SK-N-SH (cell line): ENCODE measurements at regions not wholly inside any gene's neighbourhood (a gene's known extent, or its start where the extent isn't known, plus 50 kb on each side); places are given as distances from the start of the nearest gene placed in this dataset.

Experiments
- CTCF ChIA-PET: fragments of 300-600, 350-600 bp; formaldehyde crosslinking; extraction: SDS; loops from one replicate; lab custom pipeline; 2021; lab: Yijun Ruan, JAX
- POLR2A ChIA-PET: fragments of 350-600 bp; sonication (Branson Sonifier 250); formaldehyde crosslinking; extraction: SDS; loops from one replicate; lab custom pipeline; 2020; ENCODE audit warnings: antibody characterized with exemption, inconsistent platforms; lab: Yijun Ruan, JAX
- DNase-seq: peaks from one replicate; pipeline ENCODE4 v3.0.0; 2012
- H2AFZ ChIP-seq: fragments of 200-600 bp; sonication (generic); 2 replicates; pipeline ENCODE4 v1.8.1; 2016; ENCODE audit warnings: antibody characterized with exemption, mild to moderate bottlenecking, low read depth
- H3F3A ChIP-seq: fragments of 200-600 bp; sonication (generic); replicated peaks from 2 replicates; pipeline ENCODE3; 2016; ENCODE audit warnings: antibody characterized with exemption, mild to moderate bottlenecking; ENCODE audit not compliant: insufficient read depth
- H3K27ac ChIP-seq, 2 experiments: fragments of 200-500 bp in 1 of 2; fragments of 200-600 bp in 1 of 2; sonication (Bioruptor generic) in 1 of 2; sonication (generic), shearing (Covaris generic) in 1 of 2; 2 replicates each; pipeline versions ENCODE4 v1.5.1 to v1.6.1; 2014 to 2016; ENCODE audit warnings: low read depth in 2 of 2, inconsistent platforms in 1 of 2, low read length in 1 of 2, mild to moderate bottlenecking in 1 of 2, mixed read lengths in 1 of 2
- H3K27me3 ChIP-seq: fragments of 200-600 bp; sonication (generic), shearing (Covaris generic); 2 replicates; pipeline ENCODE4 v1.6.1; 2016; ENCODE audit warnings: mixed run types; ENCODE audit not compliant: insufficient read depth
- H3K36me3 ChIP-seq, 2 experiments: fragments of 200-500 bp in 1 of 2; fragments of 200-600 bp in 1 of 2; sonication (Bioruptor generic) in 1 of 2; sonication (generic) in 1 of 2; replicated peaks in 1 of 2; 2 replicates each; pipeline versions ENCODE3 to v1.5.1; 2014 to 2016; ENCODE audit warnings: low read length in 1 of 2, mild to moderate bottlenecking in 1 of 2; ENCODE audit not compliant: insufficient read depth in 2 of 2, control insufficient read depth in 1 of 2
- H3K4me1 ChIP-seq, 2 experiments: fragments of 200-500 bp in 1 of 2; fragments of 200-600 bp in 1 of 2; sonication (Bioruptor generic) in 1 of 2; sonication (generic), shearing (Covaris generic) in 1 of 2; 2 replicates each; pipeline versions ENCODE4 v1.5.1 to v1.6.1; 2014 to 2016; ENCODE audit warnings: low read depth in 1 of 2, low read length in 1 of 2, mixed run types in 1 of 2; ENCODE audit not compliant: insufficient read depth in 2 of 2, control insufficient read depth in 1 of 2
- H3K4me2 ChIP-seq: fragments of 200-600 bp; sonication (generic), shearing (Covaris generic); 2 replicates; pipeline ENCODE4 v1.6.1; 2017; ENCODE audit warnings: mixed run types
- H3K4me3 ChIP-seq, 2 experiments: fragments of 200-500 bp in 1 of 2; fragments of 200-600 bp in 1 of 2; sonication (Bioruptor generic) in 1 of 2; sonication (generic), shearing (Covaris generic) in 1 of 2; 2 replicates each; pipeline versions ENCODE4 v1.5.1 to v1.8.1; 2014 to 2016; ENCODE audit warnings: low read depth in 2 of 2, inconsistent platforms in 1 of 2, low read length in 1 of 2, mild to moderate bottlenecking in 1 of 2, mixed read lengths in 1 of 2, moderate library complexity in 1 of 2
- H3K79me2 ChIP-seq: fragments of 200-600 bp; sonication (generic); 2 replicates; pipeline ENCODE4 v1.8.1; 2017; ENCODE audit warnings: mild to moderate bottlenecking; ENCODE audit not compliant: insufficient read depth
- H3K9ac ChIP-seq: fragments of 200-600 bp; sonication (generic); 2 replicates; pipeline ENCODE4 v1.6.1; 2017; ENCODE audit warnings: mixed run types
- H3K9me2 ChIP-seq: fragments of 200-600 bp; sonication (generic); 2 replicates; pipeline ENCODE4 v1.6.1; 2017; ENCODE audit warnings: mixed run types
- H3K9me3 ChIP-seq: fragments of 200-600 bp; sonication (generic); 2 replicates; pipeline ENCODE4 v1.6.1; 2017; ENCODE audit warnings: mixed run types, mild to moderate bottlenecking, moderate library complexity
- H4K20me1 ChIP-seq: fragments of 200-600 bp; sonication (generic); 2 replicates; pipeline ENCODE4 v1.6.1; 2017; ENCODE audit warnings: mild to moderate bottlenecking, mixed run types; ENCODE audit not compliant: insufficient read depth
- CHD2 ChIP-seq: fragments of 150-350 bp; IDR thresholded peaks from 2 replicates; pipeline ENCODE4 v1.6.1; 2018; ENCODE audit warnings: low read length; ENCODE audit not compliant: partially characterized antibody
- ELF1 ChIP-seq: IDR thresholded peaks from 2 replicates; pipeline ENCODE4 v1.4.0; 2012
- FOSL2 ChIP-seq: IDR thresholded peaks from 2 replicates; pipeline ENCODE4 v1.4.0; 2012; ENCODE audit warnings: low read depth, mild to moderate bottlenecking, moderate library complexity, borderline replicate concordance
- FOXJ3 ChIP-seq: sonication (generic); formaldehyde crosslinking; IDR thresholded peaks from 2 replicates; pipeline ENCODE4 v1.5.1; 2020; ENCODE audit warnings: mild to moderate bottlenecking, missing genetic modification reagents
- GATA2 ChIP-seq: sonication (generic); formaldehyde crosslinking; IDR thresholded peaks from 2 replicates; pipeline ENCODE4 v1.5.0; 2020; ENCODE audit warnings: mild to moderate bottlenecking, missing genetic modification reagents
- MEF2A ChIP-seq: IDR thresholded peaks from 2 replicates; pipeline ENCODE4 v1.4.0; 2012; ENCODE audit warnings: low read depth, borderline replicate concordance
- NFIC ChIP-seq: IDR thresholded peaks from 2 replicates; pipeline ENCODE4 v1.4.0; 2012; ENCODE audit warnings: borderline replicate concordance
- PBX3 ChIP-seq: IDR thresholded peaks from 2 replicates; pipeline ENCODE4; 2012
- RAD21 ChIP-seq: IDR thresholded peaks from 2 replicates; pipeline ENCODE4 v1.6.1; 2012; ENCODE audit warnings: mild to moderate bottlenecking, low read length
- RFX5 ChIP-seq: IDR thresholded peaks from 2 replicates; pipeline ENCODE4 v1.6.1; 2012; ENCODE audit warnings: mild to moderate bottlenecking, improper control_type of control experiment, low read length
- RXRA ChIP-seq: IDR thresholded peaks from 2 replicates; pipeline ENCODE4 v1.4.0; 2012; ENCODE audit warnings: low read depth, mild to moderate bottlenecking, borderline replicate concordance
- SIN3A ChIP-seq: IDR thresholded peaks from 2 replicates; pipeline ENCODE4 v1.6.1; 2012; ENCODE audit warnings: low read depth, mild to moderate bottlenecking, low read length, moderate library complexity, borderline replicate concordance
- SMC3 ChIP-seq: IDR thresholded peaks from 2 replicates; pipeline ENCODE4 v1.6.1; 2012; ENCODE audit warnings: low read depth, low read length, improper control_type of control experiment
- USF1 ChIP-seq: IDR thresholded peaks from 2 replicates; pipeline ENCODE4 v1.4.0; 2012; ENCODE audit warnings: low read depth, borderline replicate concordance
- YY1 ChIP-seq: IDR thresholded peaks from 2 replicates; pipeline ENCODE4 v1.4.0; 2012; ENCODE audit warnings: low read depth, mild to moderate bottlenecking
- WGBS: methylation state at CpG from one replicate; pipeline ENCODE4 v1.1.6; 2017; ENCODE audit warnings: low lambda C conversion rate; 5-methylcytosine and 5-hydroxymethylcytosine counted together
- TF ChIP-seq, protein P1 (sequence below): IDR thresholded peaks from 2 replicates; pipeline ENCODE4 v1.4.0; 2012; ENCODE audit warnings: low read depth
- TF ChIP-seq, protein P2 (sequence below): fragments of 150-350 bp; IDR thresholded peaks from 2 replicates; pipeline ENCODE4 v1.6.1; 2017; ENCODE audit warnings: antibody characterized with exemption, low read length, low read depth, borderline replicate concordance
- TF ChIP-seq, protein P3 (sequence below): IDR thresholded peaks from 2 replicates; pipeline ENCODE4 v1.6.1; 2012; ENCODE audit warnings: mild to moderate bottlenecking, low read depth, low read length, moderate library complexity

DNA sequence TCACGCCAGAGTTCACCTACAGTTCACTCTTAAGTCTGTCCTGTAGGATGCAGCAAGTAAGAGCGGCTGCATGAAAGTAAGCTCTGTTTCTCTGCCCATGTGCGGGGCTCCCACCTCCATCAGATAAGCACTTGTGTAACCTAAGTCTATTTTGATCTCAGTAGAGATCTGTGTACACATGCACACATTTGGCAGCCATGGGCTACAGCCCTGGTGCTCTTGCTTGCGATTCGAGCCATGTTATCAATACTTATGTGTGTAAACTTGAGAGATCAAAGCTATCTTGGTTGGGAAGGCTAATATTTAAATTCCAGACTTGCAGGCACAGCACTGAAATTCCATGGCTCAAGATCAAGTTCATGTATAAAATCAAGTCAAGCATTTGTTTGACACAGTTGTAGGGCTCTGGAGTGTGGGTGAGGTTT, 244.7 kb upstream of the FGGY start:
- H3K27ac ChIP-seq, result no peak overlapping the region
- no peak for DNase-seq
- no peaks in the 10 kb centered on the region for H3K79me2 ChIP-seq
- POLR2A ChIA-PET, result no interaction called here
- H2AFZ ChIP-seq, result no peak overlapping the region
- peaks cover 9 to 19% of the 10 kb centered on the region in 2 experiments; a peak in 3 of 4 replicates for H3K4me1 ChIP-seq
- H3K9me2 ChIP-seq, result no peaks in the 10 kb centered on the region
- H3K4me3 ChIP-seq, result no peak overlapping the region
- H3K9me3 ChIP-seq, result no peaks in the 10 kb centered on the region
- no peaks in the 10 kb centered on the region for H4K20me1 ChIP-seq
- TF ChIP-seq GATA2 (CRISPR knock-in tag) (no peak), SMC3 (no peak), ELF1 (no peak), FOXJ3 (no peak), NFIC (no peak), RXRA (no peak), CHD2 (no peak), RFX5 (no peak), RAD21 (no peak), PBX3 (no peak), FOSL2 (no peak), MEF2A (no peak), USF1 (no peak), SIN3A (no peak), YY1 (no peak)
- TF ChIP-seq, protein P1, sequence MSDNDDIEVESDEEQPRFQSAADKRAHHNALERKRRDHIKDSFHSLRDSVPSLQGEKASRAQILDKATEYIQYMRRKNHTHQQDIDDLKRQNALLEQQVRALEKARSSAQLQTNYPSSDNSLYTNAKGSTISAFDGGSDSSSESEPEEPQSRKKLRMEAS, result no peak
- TF ChIP-seq, protein P2, sequence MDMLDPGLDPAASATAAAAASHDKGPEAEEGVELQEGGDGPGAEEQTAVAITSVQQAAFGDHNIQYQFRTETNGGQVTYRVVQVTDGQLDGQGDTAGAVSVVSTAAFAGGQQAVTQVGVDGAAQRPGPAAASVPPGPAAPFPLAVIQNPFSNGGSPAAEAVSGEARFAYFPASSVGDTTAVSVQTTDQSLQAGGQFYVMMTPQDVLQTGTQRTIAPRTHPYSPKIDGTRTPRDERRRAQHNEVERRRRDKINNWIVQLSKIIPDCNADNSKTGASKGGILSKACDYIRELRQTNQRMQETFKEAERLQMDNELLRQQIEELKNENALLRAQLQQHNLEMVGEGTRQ, result no peak
- H3F3A ChIP-seq, result no peaks in the 10 kb centered on the region
- H3K27me3 ChIP-seq, result no peaks in the 10 kb centered on the region
- CTCF ChIA-PET, result interaction anchor here (1.0 kb wide), 1 partner anchor 173 kb away, joined by 3 read pairs; no protein-coding TSS in a partner anchor
- no peak overlapping the region for H3K9ac ChIP-seq
- peaks cover 0 to 4% of the 10 kb centered on the region in 2 experiments for H3K36me3 ChIP-seq
- 93% methylated on average over 5 of the region's 5 CpGs for WGBS
- no peak overlapping the region for H3K4me2 ChIP-seq

- Histone ChIP-seq H3K36me3 (no peaks in the 10 kb centered on the region), H3K9ac (no peak overlapping the region), H3K9me3 (no peaks in the 10 kb centered on the region), H2AFZ (no peak overlapping the region), H3K27me3 (no peaks in the 10 kb centered on the region), H3K79me2 (no peaks in the 10 kb centered on the region), H3K4me2 (no peak overlapping the region), H4K20me1 (no peaks in the 10 kb centered on the region), H3K9me2 (no peaks in the 10 kb centered on the region), H3K27ac (no peak overlapping the region), H3K4me3 (no peak overlapping the region), H3K4me1 (peaks cover 20 to 25% of the 10 kb centered on the region in 2 experiments), H3F3A (no peaks in the 10 kb centered on the region)
- no peak for DNase-seq
- ChIA-PET POLR2A (no interaction called here), CTCF (interaction anchor here (1.0 to 1.7 kb wide), 2 partner anchors 11 to 272 kb away, joined by 3 to 4 read pairs; no protein-coding TSS in a partner anchor)
- TF ChIP-seq, protein P3, sequence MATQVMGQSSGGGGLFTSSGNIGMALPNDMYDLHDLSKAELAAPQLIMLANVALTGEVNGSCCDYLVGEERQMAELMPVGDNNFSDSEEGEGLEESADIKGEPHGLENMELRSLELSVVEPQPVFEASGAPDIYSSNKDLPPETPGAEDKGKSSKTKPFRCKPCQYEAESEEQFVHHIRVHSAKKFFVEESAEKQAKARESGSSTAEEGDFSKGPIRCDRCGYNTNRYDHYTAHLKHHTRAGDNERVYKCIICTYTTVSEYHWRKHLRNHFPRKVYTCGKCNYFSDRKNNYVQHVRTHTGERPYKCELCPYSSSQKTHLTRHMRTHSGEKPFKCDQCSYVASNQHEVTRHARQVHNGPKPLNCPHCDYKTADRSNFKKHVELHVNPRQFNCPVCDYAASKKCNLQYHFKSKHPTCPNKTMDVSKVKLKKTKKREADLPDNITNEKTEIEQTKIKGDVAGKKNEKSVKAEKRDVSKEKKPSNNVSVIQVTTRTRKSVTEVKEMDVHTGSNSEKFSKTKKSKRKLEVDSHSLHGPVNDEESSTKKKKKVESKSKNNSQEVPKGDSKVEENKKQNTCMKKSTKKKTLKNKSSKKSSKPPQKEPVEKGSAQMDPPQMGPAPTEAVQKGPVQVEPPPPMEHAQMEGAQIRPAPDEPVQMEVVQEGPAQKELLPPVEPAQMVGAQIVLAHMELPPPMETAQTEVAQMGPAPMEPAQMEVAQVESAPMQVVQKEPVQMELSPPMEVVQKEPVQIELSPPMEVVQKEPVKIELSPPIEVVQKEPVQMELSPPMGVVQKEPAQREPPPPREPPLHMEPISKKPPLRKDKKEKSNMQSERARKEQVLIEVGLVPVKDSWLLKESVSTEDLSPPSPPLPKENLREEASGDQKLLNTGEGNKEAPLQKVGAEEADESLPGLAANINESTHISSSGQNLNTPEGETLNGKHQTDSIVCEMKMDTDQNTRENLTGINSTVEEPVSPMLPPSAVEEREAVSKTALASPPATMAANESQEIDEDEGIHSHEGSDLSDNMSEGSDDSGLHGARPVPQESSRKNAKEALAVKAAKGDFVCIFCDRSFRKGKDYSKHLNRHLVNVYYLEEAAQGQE, result 0 out of 2 replicates have a peak, but pooled peaks have one; percentile 66
- no peak for TF ChIP-seq SIN3A
- WGBS, result 100% methylated on average over 1 of the region's 1 CpG
These were observed 242.7 kb upstream of the FGGY start for GRCh38 chr1:59054172-59054571.
